IPS DF 6.9 (cell line): ENCODE measurements at regions not wholly inside any gene's neighbourhood (a gene's known extent, or its start where the extent isn't known, plus 50 kb on each side); places are given as distances from the start of the nearest gene placed in this dataset.

Experiments
- DNase-seq: peaks from one replicate; pipeline ENCODE4 v3.0.0-alpha.2; 2013; ENCODE audit warnings: low read depth, low spot score
- H3K27ac ChIP-seq: one replicate; pipeline ENCODE4 v1.5.1; 2013; ENCODE audit warnings: low read length, control low read depth
- H3K27me3 ChIP-seq: 2 replicates; pipeline ENCODE4 v1.6.1; 2013; ENCODE audit warnings: mild to moderate bottlenecking, low read length; ENCODE audit not compliant: control insufficient read depth, insufficient read depth
- H3K36me3 ChIP-seq: 2 replicates; pipeline ENCODE4 v1.6.1; 2013; ENCODE audit warnings: low read length; ENCODE audit not compliant: control insufficient read depth, insufficient read depth
- H3K4me1 ChIP-seq: 2 replicates; pipeline ENCODE4 v1.6.1; 2013; ENCODE audit warnings: low read length; ENCODE audit not compliant: control insufficient read depth, insufficient read depth
- H3K4me3 ChIP-seq: 2 replicates; pipeline ENCODE4 v1.5.1; 2013; ENCODE audit warnings: mild to moderate bottlenecking, low read length
- H3K9me3 ChIP-seq: 2 replicates; pipeline ENCODE4 v1.6.1; 2013; ENCODE audit warnings: low read length, inconsistent platforms; ENCODE audit not compliant: control insufficient read depth, insufficient read depth
- WGBS: extraction: QIAGEN DNeasy Blood & Tissue Kit; methylation state at CpG from one replicate; pipeline ENCODE4 v1.1.7; 2013; ENCODE audit warnings: mixed read lengths, missing lambda C conversion rate; ENCODE audit not compliant: insufficient read length, insufficient coverage; 5-methylcytosine and 5-hydroxymethylcytosine counted together

DNA sequence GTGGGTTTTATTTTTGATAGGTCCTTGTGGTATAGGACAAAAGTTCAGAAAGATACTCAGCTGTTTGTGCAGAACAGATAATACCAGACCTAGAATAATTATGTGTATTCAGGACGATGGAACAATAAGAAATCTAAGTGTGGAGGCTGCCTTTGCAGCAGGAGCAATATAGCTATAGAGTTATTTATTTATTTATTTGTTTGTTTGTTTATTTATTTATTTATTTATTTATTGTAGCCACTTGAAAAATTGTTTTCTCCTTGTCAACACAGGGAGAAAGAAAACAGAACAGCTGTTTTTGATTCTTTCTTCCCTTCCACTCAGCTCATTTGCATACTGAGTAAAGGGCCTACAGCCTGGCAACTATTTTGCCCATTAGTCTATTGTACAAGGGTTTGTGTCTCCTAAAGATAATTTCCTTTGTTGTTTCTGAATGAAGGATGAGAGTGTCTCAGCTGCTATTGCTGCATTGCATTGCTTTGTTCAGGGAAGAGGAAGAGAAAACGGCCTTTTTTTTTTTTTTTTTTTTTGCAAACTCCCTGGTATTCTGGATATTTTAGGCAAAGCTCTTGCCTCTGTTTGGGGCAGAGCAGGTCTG is 56.0 kb upstream of the ESX1 start:
- Histone ChIP-seq H3K27me3 (no peaks in the 10 kb centered on the region), H3K4me1 (no peaks in the 10 kb centered on the region), H3K4me3 (no peak overlapping the region), H3K9me3 (no peaks in the 10 kb centered on the region), H3K27ac (no peak overlapping the region), H3K36me3 (no peaks in the 10 kb centered on the region)
- DNase-seq: no peak
- WGBS: no CpG with 5 or more reads among the region's 2 CpGs

DNA sequence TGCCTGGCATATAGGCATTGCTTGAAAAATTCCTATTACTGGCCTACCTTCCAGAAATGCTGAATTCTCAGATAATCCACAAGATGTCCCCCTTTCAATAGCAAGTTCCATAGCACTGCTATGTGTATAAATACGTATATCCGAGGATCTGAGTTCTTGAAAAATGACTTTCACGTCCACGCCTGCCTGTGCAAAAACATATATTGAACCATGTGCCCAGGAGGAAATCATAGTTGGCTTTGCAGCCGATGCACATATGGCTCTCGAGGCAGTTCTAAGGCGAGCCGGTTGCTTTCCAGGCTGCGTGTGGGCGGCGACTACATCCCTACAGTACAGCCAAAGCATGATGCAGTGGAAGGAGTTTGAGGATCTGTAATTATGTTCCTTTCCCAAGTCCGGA is 55.4 kb upstream of the ESX1 start:
- no peaks in the 10 kb centered on the region for H3K36me3 ChIP-seq
- H3K4me1 ChIP-seq: no peaks in the 10 kb centered on the region
- DNase-seq: no peak
- no peak overlapping the region for H3K27ac ChIP-seq
- H3K4me3 ChIP-seq: no peak overlapping the region
- WGBS: no CpG with 5 or more reads among the region's 12 CpGs
- H3K9me3 ChIP-seq: no peaks in the 10 kb centered on the region
- no peaks in the 10 kb centered on the region for H3K27me3 ChIP-seq

DNA sequence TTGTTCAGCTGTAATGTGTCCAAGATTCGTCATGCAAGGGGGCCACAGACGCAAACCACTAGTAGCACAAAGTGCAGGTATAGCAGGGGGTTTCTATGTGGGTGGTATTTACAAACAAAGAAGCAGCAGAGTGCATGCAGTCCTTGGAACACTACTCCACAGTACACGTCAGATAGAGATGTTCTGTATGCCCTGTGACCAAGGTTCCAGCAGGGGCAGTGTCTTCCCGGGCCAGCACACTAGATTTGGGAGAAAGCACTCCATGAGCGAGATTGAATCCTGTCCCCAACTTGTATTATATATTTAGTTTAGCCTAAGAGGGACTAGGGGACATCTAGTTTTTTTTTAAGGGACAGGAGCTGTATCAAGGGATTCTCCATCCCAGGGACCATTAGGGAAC is 54.4 kb upstream of the ESX1 start:
- H3K36me3 ChIP-seq: no peaks in the 10 kb centered on the region
- no peak for DNase-seq
- H3K27me3 ChIP-seq: no peaks in the 10 kb centered on the region
- no peak overlapping the region for H3K27ac ChIP-seq
- H3K9me3 ChIP-seq: no peaks in the 10 kb centered on the region
- H3K4me1 ChIP-seq: no peaks in the 10 kb centered on the region
- WGBS: no CpG with 5 or more reads among the region's 5 CpGs
- no peak overlapping the region for H3K4me3 ChIP-seq

DNA sequence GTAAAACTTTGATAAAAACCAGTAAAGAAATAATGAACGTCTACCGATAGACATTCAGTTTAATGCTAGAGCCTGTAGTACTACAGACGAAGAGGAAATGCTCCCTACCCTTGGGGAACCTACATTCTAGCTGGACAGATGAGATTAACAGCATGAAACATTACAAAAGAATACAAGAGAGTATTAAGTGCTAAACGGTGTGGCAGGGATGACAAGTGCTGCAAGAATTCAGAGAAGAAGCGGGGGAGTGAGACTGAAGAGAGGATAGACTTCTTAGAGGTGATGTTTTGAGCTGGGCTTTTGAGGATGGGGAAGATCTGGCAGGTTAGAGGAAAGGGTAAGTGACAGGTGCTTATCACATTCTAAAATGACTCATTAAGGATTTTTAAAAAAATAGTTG is 52.6 kb upstream of the ESX1 start:
- Histone ChIP-seq H3K4me1 (no peaks in the 10 kb centered on the region), H3K36me3 (no peaks in the 10 kb centered on the region), H3K27me3 (no peaks in the 10 kb centered on the region), H3K9me3 (no peaks in the 10 kb centered on the region), H3K4me3 (no peak overlapping the region), H3K27ac (no peak overlapping the region)
- WGBS: no CpG with 5 or more reads among the region's 5 CpGs
- no peak for DNase-seq

DNA sequence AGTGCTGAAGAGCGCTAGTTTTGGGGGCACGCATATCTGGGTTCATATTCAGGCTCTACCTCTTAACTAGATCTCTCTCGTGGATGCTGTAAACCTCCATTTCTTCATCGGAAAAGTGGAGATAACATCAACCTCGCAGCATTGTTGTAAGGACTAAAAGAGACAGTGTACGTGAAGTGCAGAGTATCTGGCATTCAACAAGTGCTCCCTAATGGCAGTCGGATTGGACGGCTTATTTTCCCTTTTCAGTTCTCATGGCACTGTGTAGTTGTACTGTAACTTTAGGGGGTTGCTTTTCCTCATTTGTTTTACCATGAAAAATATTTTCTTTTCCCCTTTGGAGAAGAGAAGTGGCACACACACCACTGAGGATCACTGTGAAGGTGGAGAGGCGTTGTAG is 51.4 kb upstream of the ESX1 start:
- H3K27me3 ChIP-seq: no peaks in the 10 kb centered on the region
- no CpG with 5 or more reads among the region's 9 CpGs for WGBS
- DNase-seq: no peak
- H3K4me1 ChIP-seq: no peaks in the 10 kb centered on the region
- no peak overlapping the region for H3K4me3 ChIP-seq
- no peak overlapping the region for H3K27ac ChIP-seq
- no peaks in the 10 kb centered on the region for H3K9me3 ChIP-seq
- no peaks in the 10 kb centered on the region for H3K36me3 ChIP-seq
